HG03565 (cell line): ENCODE measurements at regions not wholly inside any gene's neighbourhood (a gene's known extent, or its start where the extent isn't known, plus 50 kb on each side); places are given as distances from the start of the nearest gene placed in this dataset.

ENCODE experiments used
- ATAC-seq: cut with Tn5 transposase; IDR thresholded peaks from one replicate; pipeline ENCODE4 v1.9.1; 2021; ENCODE audit warnings: mild to moderate bottlenecking, moderate library complexity; ENCODE audit not compliant: unreplicated experiment

DNA sequence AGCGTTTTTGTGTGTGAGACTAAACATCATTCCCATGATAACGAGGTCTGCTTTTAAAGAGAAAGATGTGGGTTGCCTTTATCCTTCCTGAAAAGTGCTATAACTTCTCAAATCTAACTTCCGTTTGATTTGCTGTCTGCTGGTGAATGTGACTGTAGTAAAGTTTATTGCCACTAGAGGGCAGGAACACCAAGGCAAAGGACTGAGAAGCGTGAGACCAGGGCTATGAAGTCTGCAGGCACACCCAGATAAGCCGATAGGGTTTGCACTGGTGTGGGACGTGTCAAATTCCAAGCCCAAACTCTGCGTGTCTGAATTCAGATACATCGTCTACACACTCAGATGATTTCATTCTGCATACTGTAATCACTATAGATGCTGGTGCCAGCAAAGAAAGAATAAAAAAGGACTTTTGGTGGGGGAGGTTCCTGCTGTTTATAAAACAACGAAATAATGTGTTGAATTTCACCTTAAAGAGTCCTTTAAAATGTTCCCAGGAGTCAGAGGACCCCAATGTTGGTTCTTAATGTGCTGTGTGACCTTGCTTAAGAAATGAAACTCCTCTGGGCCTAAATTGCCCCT, 87.2 kb downstream of the PTTG1 start:
- ATAC-seq: peak; percentile 76

DNA sequence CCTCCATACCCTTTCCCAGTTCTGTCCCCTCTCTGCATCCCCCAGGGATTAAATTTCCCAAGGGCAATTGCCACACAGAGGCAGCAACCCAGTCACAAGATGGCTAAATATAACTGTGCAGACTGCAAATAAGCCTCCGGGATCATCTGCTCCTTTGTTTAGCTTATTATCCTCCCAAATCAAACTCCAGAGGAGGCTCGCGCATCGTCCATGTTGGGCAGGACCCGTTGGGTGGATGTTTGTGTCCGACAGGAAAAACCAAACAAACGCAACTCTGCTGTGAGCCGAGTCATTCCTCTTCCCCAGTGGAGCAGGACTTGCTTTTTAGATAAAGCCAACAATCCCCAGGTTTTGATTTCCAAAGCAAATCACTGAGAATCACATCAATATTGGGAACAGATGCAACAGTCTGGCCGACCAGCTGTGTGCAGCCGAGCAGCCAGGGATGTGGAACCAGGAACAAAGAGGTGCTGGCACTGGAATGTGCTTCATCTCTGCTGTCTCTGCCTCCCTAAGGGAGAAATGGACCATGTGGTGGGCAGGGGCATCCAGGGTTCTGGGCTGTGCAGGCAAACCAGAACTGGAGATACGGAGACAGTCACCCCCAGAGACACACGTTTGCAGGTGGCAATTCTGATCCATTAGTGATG, 89.8 kb downstream of the PTTG1 start:
- ATAC-seq: no peak
